T-helper 17 cell (primary cell): ENCODE measurements at regions not wholly inside any gene's neighbourhood (a gene's known extent, or its start where the extent isn't known, plus 50 kb on each side); places are given as distances from the start of the nearest gene placed in this dataset.

Experiments used
- ATAC-seq: fragments of 150-1000 bp; cut with Tn5 transposase; 2 replicates; pipeline ENCODE4 v1.10.0; 2021; ENCODE audit warnings: mild to moderate bottlenecking, moderate library complexity
- DNase-seq, 3 donors: peaks; one replicate each; pipeline versions ENCODE4 v3.0.0 to v3.0.0-alpha.2; 2020 to 2021
- H3K9me3 ChIP-seq: one replicate; pipeline ENCODE4 v1.7.0; 2013; ENCODE audit warnings: low read length, mild to moderate bottlenecking; ENCODE audit not compliant: control insufficient read depth, poor library complexity, severe bottlenecking
- H3K27ac Mint-ChIP-seq: one replicate; pipeline ENCODE4 v1.8.0; 2022; ENCODE audit warnings: mild to moderate bottlenecking, moderate library complexity, mixed read lengths
- H3K27me3 Mint-ChIP-seq: one replicate; pipeline ENCODE4 v1.8.0; 2022; ENCODE audit warnings: mixed read lengths
- H3K36me3 Mint-ChIP-seq: one replicate; pipeline ENCODE4 v1.8.0; 2022; ENCODE audit warnings: low read depth, mixed read lengths
- H3K4me1 Mint-ChIP-seq: one replicate; pipeline ENCODE4 v1.8.0; 2022; ENCODE audit warnings: mild to moderate bottlenecking, mixed read lengths
- H3K4me3 Mint-ChIP-seq: one replicate; pipeline ENCODE4 v1.8.0; 2022; ENCODE audit warnings: mild to moderate bottlenecking, moderate library complexity, mixed read lengths

GRCh38 chr3:72196377-72196929 lies 411.5 kb upstream of the PROK2 start:
- no peak overlapping the region for H3K27ac Mint-ChIP-seq
- H3K4me3 Mint-ChIP-seq = no peak overlapping the region
- H3K36me3 Mint-ChIP-seq = no peaks in the 10 kb centered on the region
- H3K9me3 ChIP-seq = no peaks in the 10 kb centered on the region
- peaks cover 22% of the 10 kb centered on the region for H3K27me3 Mint-ChIP-seq
- ATAC-seq (no peak), DNase-seq (no peak)
- H3K4me1 Mint-ChIP-seq = no peaks in the 10 kb centered on the region

DNA sequence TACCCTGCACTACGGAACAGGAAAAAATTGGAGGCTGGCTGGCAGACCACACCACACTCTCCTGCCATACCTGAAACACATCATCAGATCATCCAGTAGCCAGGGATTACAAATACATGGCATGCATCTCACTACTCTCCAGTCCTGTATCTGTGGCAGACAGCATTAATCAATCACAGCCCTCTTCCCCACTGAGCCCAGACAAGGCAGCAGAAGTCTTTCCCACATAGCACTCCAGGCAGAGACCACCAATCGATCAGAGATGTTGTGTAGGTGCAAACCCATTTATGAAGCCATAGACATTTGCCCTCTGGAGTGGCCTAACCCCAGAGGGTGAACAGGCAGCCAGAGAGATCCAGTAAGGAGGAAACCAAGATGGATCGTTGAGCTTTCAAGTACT lies 410.9 kb upstream of the PROK2 start:
- no peaks in the 10 kb centered on the region for H3K9me3 ChIP-seq
- no peak overlapping the region for H3K4me3 Mint-ChIP-seq
- ATAC-seq = no peak

GRCh38 chr3:72194458-72194857 lies 409.5 kb upstream of the PROK2 start:
- Mint-ChIP-seq H3K4me1 (no peaks in the 10 kb centered on the region), H3K27ac (no peak overlapping the region)

More for the DNA sequence above, 410.9 kb upstream of the PROK2 start:
- Mint-ChIP-seq H3K27me3 (peaks cover 22% of the 10 kb centered on the region), H3K27ac (no peak overlapping the region), H3K4me1 (no peaks in the 10 kb centered on the region), H3K36me3 (no peaks in the 10 kb centered on the region)
- DNase-seq = no peak

GRCh38 chr3:72193771-72194430 lies 409.0 kb upstream of the PROK2 start:
- no peak for DNase-seq

More at GRCh38 chr3:72194458-72194857, 409.5 kb upstream of the PROK2 start:
- H3K36me3 Mint-ChIP-seq = no peaks in the 10 kb centered on the region
- H3K9me3 ChIP-seq = no peaks in the 10 kb centered on the region
- peaks cover 27% of the 10 kb centered on the region for H3K27me3 Mint-ChIP-seq
- DNase-seq (no peak), ATAC-seq (no peak)
- no peak overlapping the region for H3K4me3 Mint-ChIP-seq

DNA sequence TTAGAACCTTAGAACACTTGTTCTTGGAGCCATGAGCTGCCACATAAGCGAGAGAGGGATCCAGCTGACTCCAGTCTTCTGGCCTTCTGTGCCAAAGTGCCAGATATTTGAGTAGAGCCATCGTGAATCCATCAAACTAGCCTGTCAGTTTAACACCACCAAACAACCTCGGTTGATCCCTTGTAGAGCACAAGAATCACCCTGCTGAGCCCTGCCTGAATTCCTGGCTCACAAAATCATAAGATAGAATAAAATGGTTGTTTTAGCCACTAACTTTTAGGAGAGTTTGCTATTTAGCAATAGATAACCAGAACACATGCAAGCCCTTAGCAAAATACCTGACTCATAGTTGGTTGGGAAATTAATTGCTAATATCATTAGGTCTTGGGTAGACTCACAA lies 407.6 kb upstream of the PROK2 start:
- Mint-ChIP-seq H3K36me3 (peaks cover 2% of the 10 kb centered on the region), H3K4me1 (no peaks in the 10 kb centered on the region), H3K27ac (no peak overlapping the region), H3K4me3 (no peak overlapping the region), H3K27me3 (peaks cover 29% of the 10 kb centered on the region)
- DNase-seq = no peak
- no peak for ATAC-seq
- no peaks in the 10 kb centered on the region for H3K9me3 ChIP-seq

More at GRCh38 chr3:72193771-72194430, 409.0 kb upstream of the PROK2 start:
- no peak overlapping the region for H3K27ac Mint-ChIP-seq
- ATAC-seq = no peak
- peaks cover 25% of the 10 kb centered on the region for H3K27me3 Mint-ChIP-seq
- no peak overlapping the region for H3K4me3 Mint-ChIP-seq
- no peaks in the 10 kb centered on the region for H3K4me1 Mint-ChIP-seq
- H3K36me3 Mint-ChIP-seq = no peaks in the 10 kb centered on the region
- H3K9me3 ChIP-seq = no peaks in the 10 kb centered on the region

GRCh38 chr3:72191209-72191960 lies 406.4 kb upstream of the PROK2 start:
- H3K4me3 Mint-ChIP-seq = no peak overlapping the region
- H3K27ac Mint-ChIP-seq = no peak overlapping the region
- no peaks in the 10 kb centered on the region for H3K9me3 ChIP-seq
- H3K27me3 Mint-ChIP-seq = peaks cover 29% of the 10 kb centered on the region
- DNase-seq (no peak), ATAC-seq (no peak)
- no peaks in the 10 kb centered on the region for H3K4me1 Mint-ChIP-seq
- peaks cover 2% of the 10 kb centered on the region for H3K36me3 Mint-ChIP-seq

DNA sequence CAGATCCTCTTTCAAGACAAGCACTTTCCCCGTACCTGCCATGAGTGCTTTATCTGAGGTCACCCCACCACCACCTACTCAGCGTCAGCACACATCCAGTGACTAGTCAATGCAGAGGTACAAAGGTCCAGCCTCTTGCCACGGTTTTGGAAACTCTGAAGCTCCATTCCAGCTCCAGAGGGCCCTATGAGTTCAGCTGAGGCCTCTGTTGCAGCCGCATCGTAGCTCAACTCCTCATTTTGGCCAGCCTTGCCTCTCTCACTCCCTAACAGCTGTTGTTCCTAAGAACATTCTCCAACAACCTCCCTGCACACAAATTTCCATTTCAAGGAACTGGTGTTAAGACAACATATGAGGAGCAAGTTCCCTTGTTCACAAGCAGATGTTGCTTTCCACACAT lies 405.1 kb upstream of the PROK2 start:
- no peaks in the 10 kb centered on the region for H3K9me3 ChIP-seq
- Mint-ChIP-seq H3K36me3 (peaks cover 2% of the 10 kb centered on the region), H3K4me3 (no peak overlapping the region), H3K4me1 (no peaks in the 10 kb centered on the region), H3K27me3 (peaks cover 29% of the 10 kb centered on the region), H3K27ac (no peak overlapping the region)
- no peak for DNase-seq
- no peak for ATAC-seq

DNA sequence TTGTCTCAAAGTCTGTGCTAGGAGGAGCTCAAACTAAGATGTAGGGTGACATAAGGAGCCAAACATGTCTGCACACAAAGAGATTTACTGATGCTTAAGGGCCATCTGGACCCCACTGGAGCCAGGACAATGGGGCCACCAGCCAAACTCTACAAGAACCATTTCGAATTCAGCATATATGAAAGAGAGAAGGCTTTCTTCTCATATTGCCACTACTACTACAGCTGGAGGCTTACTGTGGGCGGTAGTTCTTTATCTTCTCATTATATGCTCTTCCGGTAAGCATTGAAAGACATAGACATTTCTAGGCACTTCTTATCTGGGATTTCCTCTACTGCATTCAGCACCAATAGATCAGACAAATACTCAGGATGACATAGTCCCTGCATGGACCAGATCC lies 404.4 kb upstream of the PROK2 start:
- no peak overlapping the region for H3K27ac Mint-ChIP-seq
- no peak for ATAC-seq

DNA sequence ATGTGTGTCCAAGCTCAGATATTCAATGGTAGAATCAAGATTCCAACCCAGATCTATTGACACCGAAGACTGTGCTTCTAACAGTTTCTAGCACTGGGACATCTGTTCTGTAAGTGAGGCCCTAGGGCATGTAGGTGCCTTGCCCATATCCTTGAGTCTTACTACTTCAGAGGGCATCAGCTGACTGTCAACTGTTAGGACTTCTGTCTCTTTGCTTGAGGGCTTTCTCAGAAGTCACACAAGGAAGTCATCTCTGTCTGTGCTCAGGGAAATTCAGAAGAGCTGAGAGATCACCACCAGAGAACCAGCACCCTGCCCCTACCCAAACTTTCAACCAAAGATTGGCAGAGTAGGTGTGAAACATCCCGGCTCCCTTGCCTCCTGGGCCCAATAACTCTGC lies 403.6 kb upstream of the PROK2 start:
- Mint-ChIP-seq H3K36me3 (peaks cover 2% of the 10 kb centered on the region), H3K27me3 (peaks cover 22% of the 10 kb centered on the region), H3K4me1 (no peaks in the 10 kb centered on the region), H3K27ac (no peak overlapping the region), H3K4me3 (no peak overlapping the region)
- no peaks in the 10 kb centered on the region for H3K9me3 ChIP-seq
- DNase-seq = no peak
- no peak for ATAC-seq

More for the DNA sequence above, 404.4 kb upstream of the PROK2 start:
- DNase-seq = no peak
- peaks cover 27% of the 10 kb centered on the region for H3K27me3 Mint-ChIP-seq
- no peaks in the 10 kb centered on the region for H3K9me3 ChIP-seq
- H3K4me1 Mint-ChIP-seq = no peaks in the 10 kb centered on the region
- H3K36me3 Mint-ChIP-seq = peaks cover 2% of the 10 kb centered on the region
- H3K4me3 Mint-ChIP-seq = no peak overlapping the region

GRCh38 chr3:72187131-72187530 lies 402.2 kb upstream of the PROK2 start:
- DNase-seq = no peak
- Mint-ChIP-seq H3K27ac (no peak overlapping the region), H3K4me3 (no peak overlapping the region), H3K36me3 (peaks cover 2% of the 10 kb centered on the region), H3K4me1 (no peaks in the 10 kb centered on the region), H3K27me3 (peaks cover 29% of the 10 kb centered on the region)
- H3K9me3 ChIP-seq = no peaks in the 10 kb centered on the region
- no peak for ATAC-seq

- ATAC-seq (no peak), DNase-seq (no peak)
- Mint-ChIP-seq H3K4me1 (no peaks in the 10 kb centered on the region), H3K36me3 (peaks cover 2% of the 10 kb centered on the region), H3K4me3 (no peak overlapping the region), H3K27me3 (peaks cover 33% of the 10 kb centered on the region), H3K27ac (no peak overlapping the region)
- no peaks in the 10 kb centered on the region for H3K9me3 ChIP-seq
Measured at GRCh38 chr3:72186400-72186855, 401.5 kb upstream of the PROK2 start.

GRCh38 chr3:72185549-72186399 lies 400.8 kb upstream of the PROK2 start:
- H3K4me1 Mint-ChIP-seq = no peaks in the 10 kb centered on the region
- peaks cover 2% of the 10 kb centered on the region for H3K36me3 Mint-ChIP-seq
- peaks cover 36% of the 10 kb centered on the region for H3K27me3 Mint-ChIP-seq
- ATAC-seq = peak; percentile 40
- DNase-seq = no peak
- H3K27ac Mint-ChIP-seq = no peak overlapping the region
- no peak overlapping the region for H3K4me3 Mint-ChIP-seq
- no peaks in the 10 kb centered on the region for H3K9me3 ChIP-seq

DNA sequence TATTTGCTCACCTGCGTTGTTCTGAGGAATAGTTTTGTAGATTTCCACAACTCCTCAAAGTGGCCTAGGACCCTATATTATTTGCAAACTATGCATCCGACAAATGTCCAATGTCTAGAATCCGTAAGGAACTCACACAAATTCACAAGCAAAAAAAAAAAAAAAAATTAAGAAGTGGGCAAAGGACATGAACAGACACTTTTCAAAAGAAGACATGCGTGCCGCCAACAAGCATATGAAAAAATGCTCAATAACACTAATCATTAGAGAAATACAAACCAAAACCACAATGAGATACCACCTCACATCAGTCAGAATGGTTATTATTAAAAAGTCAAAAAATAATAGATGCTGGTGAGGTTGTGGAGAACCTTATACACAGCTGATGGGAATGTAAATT lies 398.5 kb upstream of the PROK2 start:
- H3K27ac Mint-ChIP-seq = no peak overlapping the region
- DNase-seq = no peak
- peaks cover 36% of the 10 kb centered on the region for H3K27me3 Mint-ChIP-seq
- no peaks in the 10 kb centered on the region for H3K9me3 ChIP-seq
- no peak for ATAC-seq
- H3K4me1 Mint-ChIP-seq = no peaks in the 10 kb centered on the region
- H3K36me3 Mint-ChIP-seq = peaks cover 2% of the 10 kb centered on the region
- no peak overlapping the region for H3K4me3 Mint-ChIP-seq
